ENCODE measurements at regions not wholly inside any gene's neighbourhood (a gene's known extent, or its start where the extent isn't known, plus 50 kb on each side); places are given as distances from the start of the nearest gene placed in this dataset.

DNA sequence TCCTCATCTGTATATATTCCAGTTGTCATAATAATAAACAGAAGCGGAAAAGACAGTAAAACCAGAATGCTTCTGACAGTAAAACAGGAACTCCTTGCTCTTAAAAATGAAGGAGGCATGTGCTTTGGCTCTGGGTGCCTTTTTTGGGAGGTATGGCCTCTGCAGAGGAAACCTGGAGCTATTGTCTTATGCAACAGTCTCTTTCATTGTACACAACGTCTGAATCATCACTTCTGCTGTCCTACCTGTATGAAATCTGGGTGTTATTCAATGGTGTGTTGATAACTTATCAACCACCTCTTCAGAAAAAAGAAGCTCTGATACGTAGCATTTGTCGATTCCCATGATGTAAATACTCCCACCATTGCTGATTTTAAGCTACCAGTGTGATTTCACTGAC, 64.8 kb downstream of the CDCA7 start:
- no peak for DNase-seq

DNA sequence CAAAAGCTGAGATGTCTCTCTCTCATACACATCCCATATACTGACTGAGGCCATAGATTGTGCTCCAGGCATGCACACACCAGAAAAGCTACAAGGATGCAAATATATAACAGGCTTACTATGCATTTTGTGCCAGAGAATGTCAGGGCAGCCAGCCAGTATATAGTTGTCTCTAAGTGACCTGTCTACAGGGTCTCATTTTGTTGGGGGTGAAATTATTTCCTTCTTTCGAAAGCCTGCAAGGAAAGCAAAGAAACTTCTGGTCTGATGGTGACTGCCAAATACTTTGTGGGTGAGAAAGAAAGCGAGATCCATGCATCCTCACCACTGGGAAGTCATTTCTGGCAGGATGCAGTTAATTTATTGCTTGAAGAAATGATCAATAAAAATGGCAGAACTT, 70.2 kb downstream of the CDCA7 start:
- DNase-seq: no peak

DNA sequence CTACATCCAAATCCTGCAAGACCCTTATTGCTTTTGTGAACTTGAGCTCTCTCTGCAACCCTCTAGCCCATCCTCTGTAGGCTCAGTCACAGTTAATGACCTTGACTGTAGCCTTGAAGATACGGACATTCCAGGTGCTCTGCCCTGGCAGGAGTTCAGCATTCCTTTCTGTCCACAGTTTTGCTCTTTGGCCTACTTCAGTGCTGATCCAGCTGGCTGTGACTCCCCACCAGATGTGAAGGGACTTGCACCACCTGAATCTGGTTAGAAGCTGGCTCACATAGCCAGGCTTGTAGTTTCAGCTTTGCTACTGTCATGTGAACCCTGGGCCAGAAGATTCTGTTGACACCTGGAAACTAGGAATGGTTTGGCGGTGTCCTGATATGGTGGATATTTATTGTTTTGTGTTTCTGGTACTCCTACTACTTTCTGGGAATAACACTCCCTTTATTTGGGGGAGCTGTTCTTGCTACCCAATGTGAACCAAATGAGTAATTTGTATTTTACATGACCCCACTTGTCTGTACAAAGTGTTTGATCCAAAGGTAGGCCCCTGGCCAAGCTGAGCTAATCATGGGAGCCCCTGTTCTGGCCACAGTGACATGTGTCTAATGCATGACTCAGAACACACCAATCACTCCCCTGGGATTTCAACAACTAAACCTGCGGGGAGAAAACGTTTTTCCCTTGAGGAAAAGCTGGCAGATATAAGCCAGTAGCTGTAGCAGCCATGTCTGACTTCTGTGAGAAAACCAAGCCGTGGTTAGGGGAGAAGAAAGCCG, 73.4 kb downstream of the CDCA7 start:
- no peak for DNase-seq

DNA sequence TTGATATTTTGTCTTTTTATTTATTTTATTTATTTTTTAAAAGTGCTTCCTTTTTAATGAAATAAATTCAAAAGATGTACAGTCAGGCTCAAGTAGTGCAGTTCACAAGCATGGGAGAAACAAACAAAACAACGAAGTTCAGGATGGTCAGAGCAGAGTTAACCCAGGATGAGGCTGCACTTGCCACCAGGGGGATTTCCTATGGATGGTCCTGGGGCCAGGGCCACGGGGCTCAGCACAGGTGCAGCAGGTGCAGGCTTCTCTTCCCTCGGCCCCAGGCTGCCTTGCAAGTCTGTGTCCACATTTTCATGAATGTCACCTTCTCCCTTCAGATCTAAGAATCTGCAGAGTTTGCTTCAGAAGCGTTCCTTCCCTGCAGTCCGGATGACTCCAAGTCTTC, 76.5 kb downstream of the CDCA7 start:
- no peak for DNase-seq

DNA sequence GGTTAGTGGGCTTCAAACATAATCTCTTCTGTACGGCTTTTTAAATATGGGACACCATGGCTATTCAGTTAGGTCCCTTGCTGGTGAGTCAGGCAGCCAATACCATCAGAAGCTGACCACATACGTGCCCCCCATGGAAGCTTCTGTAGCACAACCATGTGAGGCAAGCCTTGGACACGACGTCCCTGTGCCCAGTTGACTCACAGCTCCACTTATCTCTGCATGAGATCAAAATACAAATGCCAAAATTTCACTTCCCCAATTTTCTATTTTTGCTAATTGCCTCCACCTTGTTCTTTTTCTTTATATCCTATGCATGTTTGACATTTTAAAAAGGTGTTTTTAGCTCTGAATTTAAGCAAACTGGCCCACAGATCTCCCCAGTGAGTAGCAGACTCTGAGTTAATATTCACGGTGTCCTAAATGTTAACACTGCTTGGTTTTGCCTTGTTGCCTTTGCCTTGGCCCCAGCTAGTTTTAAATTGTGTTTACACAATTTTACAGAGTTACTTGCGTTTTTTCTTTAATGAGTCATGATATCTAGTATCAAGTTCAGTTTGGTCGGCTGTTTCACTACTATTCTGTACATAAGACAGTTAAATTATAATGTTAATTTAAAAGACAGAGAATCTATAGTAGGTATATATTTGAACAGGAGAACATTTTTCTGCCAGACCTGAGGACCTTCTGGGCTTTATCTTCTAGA, 77.5 kb downstream of the CDCA7 start:
- DNase-seq: no peak

DNA sequence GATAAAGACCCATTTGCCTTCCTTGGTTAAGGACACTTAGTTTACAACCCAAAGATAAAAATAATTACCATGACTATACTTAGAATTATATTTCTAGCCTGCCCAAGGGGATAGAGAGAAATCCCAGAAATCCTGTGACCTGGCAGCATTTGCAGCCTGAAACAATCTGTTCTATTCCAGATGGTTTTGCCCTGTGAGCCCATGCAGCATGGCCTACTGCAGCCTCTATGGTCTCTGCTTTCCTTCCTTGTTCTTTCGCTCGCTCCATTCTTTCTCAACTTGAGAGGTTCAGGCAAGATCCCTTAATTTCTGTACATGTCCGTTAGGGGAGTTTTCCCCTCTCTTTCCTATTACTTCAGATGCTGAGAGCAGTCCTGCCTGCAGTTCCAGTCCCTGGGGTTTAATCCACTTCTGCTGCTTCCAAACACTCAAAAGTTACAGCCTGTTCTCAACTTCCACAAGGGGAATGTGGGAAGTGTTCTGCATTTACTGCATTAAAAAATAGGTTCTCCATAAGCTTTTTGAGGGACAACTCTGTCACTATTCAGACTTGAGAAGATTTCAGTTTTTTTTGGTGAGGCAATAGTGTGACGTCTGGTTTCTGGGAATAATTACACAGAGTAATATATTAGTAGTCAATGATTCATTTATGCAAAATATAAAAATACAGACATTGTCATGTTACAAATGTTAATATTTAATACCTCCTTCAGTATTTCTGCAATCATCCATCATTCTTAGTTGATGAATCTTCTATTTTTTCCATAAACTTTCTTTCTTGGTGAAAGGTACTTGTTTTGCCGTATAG, 80.3 kb downstream of the CDCA7 start:
- DNase-seq: no peak

DNA sequence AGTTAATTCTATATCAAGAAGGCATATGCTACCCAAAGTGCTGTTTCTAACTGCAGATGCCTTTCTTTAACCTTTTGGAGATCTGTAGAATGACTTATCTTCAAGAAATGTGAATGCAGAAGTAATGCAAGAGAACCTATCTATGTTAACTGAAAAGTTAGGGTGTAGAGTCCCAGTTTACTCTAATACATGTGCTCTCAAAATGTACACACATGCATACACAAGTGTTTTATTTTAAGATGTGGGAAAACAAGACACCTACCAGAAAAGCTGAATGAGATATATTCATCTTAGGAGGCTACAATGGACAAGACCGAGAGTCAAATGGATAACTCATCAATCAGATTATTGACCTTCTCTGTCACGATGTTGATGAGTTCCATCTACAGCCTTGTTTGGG, 80.9 kb downstream of the CDCA7 start:
- DNase-seq: no peak

DNA sequence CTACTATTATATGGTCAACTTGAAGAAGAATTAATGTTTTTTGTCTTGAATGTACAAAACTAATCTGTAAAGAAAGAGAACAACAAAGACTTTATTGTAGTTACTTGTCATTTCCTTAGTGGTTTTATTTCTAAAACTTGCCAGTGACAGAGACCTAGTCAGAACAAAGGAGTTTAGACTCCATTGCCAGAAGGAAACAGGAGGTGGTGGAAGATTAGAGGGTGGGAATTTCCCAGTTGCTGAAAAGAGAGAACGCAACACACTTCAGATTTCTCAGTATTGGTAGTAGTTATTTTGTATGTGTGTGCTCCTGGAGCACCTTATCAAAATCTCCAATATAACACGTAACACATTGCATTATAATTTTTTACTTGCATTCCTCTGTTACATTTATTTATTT, 81.4 kb downstream of the CDCA7 start:
- no peak for DNase-seq

DNA sequence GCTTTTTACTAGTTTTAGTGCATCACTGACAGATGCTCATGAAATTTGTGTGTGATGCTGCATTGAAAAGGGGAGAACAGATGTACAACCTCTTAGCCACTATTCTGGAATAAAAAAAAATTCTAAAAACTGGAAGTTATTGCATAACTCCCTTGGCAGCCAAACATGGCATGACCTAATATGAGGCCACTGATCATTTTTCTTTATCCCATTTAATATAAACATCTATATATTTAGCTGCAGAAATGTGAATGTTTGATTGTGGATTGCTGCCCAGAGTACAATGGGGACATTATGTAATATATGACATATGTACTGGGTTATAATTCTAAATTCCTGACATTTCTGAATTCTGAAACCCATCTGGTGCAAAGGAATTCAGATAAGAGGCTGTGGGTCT, 86.5 kb downstream of the CDCA7 start:
- DNase-seq: no peak

DNA sequence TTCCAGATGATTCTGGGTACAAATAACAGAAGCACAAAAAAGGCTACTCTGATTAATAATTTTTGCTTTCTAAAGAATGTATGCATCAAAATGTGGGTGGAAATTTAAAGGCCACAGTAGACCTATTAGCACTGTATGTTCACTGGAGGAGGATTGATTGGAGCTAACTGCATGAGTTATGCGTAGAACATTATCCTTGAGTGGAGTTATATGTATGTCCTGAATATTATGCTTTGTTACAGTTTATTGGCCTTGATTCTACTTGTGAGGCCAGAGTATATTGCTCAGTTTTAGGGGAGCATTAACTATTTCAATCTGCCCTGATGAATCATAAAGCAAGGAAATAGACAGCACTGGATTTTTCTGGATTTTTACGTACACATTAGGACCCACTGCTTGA, 87.9 kb downstream of the CDCA7 start:
- DNase-seq: no peak

DNA sequence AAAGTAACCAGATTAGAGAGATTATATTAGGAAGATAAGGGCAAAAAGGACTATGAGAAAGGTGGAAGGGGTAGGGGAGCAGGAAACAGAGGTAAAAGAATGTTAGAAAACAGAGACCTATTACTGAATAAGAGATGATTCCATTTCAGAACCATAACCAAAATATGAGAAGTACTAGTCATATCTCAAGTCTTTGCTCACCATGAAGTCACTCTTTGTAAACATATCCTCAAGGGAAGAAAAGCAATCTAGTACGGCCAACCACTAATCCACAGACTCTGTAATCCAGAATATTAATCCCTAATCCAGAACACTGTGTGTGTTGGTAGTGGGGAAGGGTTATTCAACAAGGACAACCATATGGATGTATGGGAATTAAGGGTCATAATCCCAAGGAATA, 92.0 kb downstream of the CDCA7 start:
- no peak for DNase-seq

DNA sequence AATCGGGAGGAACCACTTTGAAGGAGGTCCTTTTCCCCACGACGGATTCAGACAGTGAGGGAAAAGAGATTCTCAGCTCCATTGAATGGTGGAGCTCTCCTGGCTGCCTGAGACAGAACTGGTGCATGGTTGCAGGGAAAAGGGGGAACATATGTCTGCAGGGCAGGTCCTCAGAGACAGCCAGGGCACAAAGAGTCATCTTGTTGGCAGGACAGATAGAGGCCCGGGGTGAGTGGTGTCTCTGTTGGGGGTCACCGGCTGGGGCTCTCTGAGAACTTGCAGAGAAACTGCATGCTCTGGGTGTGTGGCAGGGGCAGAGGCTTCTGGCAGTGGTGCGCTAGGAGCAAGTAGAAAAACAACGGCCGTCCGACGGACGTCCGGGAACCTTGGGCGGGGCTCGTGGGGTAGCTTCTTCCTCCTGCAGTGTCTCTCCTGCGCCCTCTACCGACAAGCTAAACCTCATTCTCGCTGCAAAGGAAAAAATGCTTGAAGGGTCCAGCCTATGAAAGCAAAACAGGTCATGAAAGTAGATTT, 94.3 kb downstream of the CDCA7 start:
- DNase-seq: no peak

DNA sequence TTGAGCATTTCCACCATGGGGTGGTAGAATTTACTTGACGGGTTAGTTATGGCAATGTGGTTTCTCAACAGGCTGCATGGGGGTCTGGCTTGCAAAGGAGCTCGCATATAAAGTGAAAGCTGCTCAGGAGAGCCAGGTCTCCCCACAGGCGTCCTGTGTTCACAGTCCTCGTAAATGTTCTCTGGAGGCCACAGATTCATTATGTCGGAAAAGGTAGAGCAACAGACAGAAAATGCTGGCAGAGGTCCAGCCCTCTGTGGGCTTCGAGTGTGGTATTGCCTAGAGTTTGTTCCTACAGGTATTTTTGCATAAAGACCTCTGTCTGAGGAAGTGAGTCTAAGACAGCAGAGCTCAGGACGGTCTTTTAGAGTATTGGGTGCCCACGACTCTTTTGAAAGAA, 96.4 kb downstream of the CDCA7 start:
- DNase-seq: no peak

DNA sequence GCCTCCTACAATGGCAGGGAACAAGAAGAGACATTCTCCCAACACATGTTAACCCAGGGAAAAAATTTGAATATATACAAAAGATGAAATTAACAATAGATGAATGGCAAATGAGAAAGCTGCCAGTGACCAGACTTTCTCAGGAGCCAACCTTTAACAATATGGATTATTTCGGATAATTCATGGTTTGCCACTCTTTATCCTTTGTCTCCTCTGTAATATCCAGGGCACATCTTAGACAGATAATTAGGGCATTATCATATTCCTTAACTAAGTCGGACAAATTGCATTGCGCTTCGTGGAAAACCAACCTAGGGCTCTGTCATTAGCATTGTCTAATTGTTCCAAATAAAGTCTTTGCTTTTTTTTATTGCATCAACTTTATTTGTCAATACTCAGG, 97.3 kb downstream of the CDCA7 start:
- no peak for DNase-seq

DNA sequence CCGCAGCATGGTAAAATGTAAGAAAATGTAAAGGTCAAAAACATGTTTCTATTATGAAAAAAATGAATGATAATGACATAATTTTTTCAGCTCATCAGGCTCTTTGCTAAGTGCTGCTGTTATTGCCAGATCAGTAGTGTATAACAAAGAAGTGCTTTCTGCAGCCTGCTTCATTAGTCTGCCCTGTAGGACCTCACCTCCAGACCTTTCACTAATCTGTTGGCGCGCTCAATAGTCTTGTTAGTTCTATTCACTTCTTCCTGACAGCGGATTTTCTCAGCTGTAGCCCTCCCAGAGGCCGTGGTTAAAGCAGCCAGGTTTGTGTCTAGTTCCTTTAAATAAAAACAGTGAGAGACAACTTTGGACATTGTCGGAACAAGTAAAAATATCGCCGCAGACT, 97.7 kb downstream of the CDCA7 start:
- no peak for DNase-seq

DNA sequence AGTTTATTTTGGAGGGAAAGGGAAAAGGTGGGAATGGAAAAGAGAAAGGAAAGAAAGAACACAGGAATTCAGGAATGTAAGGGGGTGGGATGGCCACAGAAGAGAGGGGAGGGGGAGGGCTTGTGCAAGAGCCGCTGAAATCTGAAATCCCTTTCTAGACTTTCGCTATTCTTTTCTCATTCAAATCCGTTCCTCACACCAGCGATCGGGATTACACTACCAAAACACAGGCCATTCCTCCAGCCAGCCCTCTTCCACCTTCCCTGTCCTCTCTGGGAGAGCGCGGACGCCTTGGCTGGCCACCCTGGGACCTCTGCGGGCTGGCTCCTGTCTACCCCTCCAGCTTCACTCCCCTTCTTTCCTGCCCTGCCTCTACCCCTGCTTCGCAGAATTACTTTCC, 102.3 kb downstream of the CDCA7 start:
- no peak for DNase-seq

DNA sequence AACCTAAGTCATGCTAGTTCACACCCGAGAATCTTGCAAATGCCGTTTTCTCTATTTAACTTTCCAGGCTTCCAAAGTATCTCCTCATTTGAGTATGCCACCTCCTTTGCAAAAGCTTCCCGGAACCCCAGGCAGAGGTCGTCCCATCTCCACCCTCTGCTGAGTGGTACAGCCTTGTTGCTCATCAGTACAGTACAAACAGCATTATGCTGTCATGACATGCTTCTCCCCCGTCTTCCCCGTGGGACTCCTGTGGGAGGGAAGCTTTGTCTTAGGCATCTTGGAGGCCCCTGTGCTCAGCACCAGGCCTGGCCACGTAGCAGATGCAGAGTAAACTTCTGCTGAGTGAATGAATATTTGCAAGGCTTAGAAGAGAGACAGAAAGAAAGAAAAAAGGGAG, 102.7 kb downstream of the CDCA7 start:
- no peak for DNase-seq

DNA sequence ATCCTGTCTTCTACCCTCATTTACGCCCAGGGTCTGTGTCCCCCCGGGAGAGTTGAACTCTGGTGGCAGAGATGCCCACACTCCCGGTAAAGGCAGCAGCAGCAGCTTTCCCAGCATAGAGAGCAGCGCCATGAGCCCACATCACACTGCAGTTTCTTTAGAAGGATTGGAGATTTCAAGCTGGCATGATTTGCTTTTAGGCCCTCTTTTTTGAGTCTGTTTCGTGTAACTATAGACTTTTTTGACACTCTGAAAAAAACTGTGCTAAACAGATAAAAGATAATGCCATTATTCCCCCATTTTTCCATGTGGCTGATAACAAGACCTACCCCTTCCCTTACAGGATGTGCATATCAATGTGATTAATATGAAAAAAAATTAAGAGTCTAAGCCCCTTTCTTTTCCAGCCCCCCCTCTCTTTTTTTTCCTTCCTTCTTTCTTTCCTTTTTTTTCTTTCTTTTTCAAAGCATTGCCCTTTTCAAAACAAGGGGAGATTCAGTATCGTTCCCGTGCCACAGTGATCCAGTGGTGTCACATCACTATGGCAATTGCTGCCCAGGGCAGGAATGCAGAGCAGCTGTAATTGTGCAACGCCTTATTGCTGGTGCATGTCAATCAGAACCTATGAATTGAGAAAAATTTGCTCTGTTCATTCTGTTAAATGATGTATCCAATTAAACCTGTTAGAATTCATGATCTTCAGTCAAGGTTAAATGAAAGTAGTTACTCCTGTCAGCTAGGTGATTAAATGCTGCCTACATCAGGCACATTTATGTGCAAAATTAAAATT, 104.5 kb downstream of the CDCA7 start:
- no peak for DNase-seq

DNA sequence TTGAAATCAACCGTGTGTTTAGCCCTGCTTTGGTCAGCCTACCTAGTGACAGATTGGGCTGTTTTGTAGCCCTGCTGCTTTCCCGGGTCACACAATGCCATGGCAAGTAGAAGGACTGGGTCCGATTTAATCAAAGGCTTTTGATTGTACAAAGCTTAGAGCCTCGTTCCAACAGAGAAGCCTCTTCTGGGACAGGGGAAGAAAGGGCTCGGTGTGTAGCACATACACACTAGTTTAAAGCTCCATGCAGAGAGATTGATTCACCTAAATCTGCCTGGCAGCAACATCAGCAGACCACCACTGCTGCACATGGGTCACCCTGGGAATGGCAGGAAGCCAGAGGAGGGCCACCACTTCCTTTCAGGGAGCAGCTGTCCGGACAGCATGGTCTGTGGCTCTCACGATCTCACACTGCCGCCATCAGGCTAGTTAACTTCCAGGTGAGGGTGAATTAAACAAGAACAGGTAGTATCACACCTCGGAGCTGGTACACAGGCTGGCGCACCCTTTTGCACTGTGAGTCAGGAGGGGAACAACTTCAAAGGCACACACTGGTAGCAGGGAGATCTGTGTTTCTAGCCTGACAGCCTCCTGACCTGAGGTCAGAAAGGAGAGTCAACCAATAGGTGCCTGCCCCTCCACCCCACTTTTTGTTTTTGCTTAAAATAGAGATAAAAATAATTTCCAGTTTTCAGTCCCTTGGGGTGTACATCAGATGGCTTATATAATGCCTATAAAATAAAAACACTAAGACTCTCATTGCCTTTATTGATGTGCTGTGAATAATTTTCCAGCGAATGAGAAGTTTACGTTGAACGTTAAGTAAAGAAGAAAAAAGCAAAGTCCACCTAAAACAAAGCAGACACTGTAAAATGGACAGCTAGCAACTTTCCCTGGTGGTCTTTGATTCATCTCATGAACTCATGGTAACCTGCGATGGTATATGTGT, 108.5 kb downstream of the CDCA7 start:
- no peak for DNase-seq

DNA sequence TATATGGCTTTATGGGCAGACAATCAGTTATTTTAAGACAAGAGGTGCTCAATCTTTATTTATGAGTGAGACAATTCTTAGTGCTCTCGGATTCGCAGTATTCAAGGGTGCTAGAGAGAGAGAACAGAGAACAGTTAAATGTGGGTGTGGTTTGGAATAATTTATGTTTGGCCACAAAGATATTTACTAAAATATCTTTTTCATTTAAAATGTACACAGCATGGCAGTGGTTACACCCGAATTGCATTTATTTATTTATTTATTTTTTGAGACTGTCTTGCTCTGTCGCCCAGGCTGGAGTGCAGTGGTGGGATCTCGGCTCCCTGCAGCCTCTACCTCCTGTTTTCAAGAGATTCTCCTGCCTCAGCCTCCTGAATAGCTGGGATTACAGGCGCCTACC, 109.2 kb downstream of the CDCA7 start:
- DNase-seq: no peak

DNA sequence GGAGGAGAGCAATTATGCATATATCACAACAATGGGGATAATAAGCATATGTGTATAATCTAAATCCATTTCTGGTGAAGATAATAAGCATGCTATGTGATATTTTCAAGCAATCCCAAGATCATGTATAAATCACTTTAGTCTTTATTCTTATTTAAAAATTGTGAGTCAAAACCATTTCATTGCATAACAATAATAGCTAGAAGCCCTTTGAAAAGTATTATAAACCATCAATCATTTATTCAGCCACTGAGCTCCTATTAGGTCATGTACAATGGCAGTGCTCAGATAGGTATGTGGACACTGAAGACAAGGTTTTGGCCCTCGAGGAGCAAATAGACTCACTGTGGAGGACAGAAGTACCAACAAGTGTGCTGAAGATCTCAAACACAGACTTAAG, 113.1 kb downstream of the CDCA7 start:
- DNase-seq: no peak

Data from GDM1 (cell line).